IMR-90 (cell line): ENCODE measurements at regions not wholly inside any gene's neighbourhood (a gene's known extent, or its start where the extent isn't known, plus 50 kb on each side); places are given as distances from the start of the nearest gene placed in this dataset.

Experiments used
- ATAC-seq: fragments of 200-7000 bp; cut with Tn5 transposase; 2 replicates; pipeline ENCODE4 v1.9.1; 2020; ENCODE audit warnings: low read depth, mild to moderate bottlenecking, moderate library complexity
- BruUV-seq: library from RNA; stranded (reverse); fragments of 400-500 nt; replicated peaks from 2 replicates; lab custom pipeline; 2021; lab: Mats Ljungman, UMichigan
- CTCF ChIA-PET: fragments of 300-600 bp; formaldehyde crosslinking; extraction: SDS; loops from one replicate; lab custom pipeline; 2021; ENCODE audit warnings: antibody characterized with exemption; lab: Yijun Ruan, JAX
- POLR2A ChIA-PET: fragments of 300-600 bp; sonication (Branson Sonifier 250); formaldehyde crosslinking; loops from one replicate; lab custom pipeline; 2022; ENCODE audit warnings: antibody characterized with exemption; ENCODE audit not compliant: unreplicated experiment; lab: Charles Lee
- DNase-seq: peaks from one replicate; pipeline ENCODE4 v3.0.0; 2013
- H2AFZ ChIP-seq: replicated peaks from 2 replicates; pipeline ENCODE3; 2013; ENCODE audit warnings: low read length, mild to moderate bottlenecking; ENCODE audit not compliant: poor library complexity
- H2AK5ac ChIP-seq: 2 replicates; pipeline ENCODE4 v1.6.1; 2013; ENCODE audit warnings: low read depth, low read length, inconsistent platforms
- H2AK9ac ChIP-seq: replicated peaks from 2 replicates; pipeline ENCODE3; 2013; ENCODE audit warnings: mild to moderate bottlenecking, low read depth, low read length, moderate library complexity; ENCODE audit not compliant: poor library complexity
- H2BK120ac ChIP-seq: 2 replicates; pipeline ENCODE4 v1.6.1; 2013; ENCODE audit warnings: low read depth, low read length, inconsistent platforms
- H2BK15ac ChIP-seq: 3 replicates; pipeline ENCODE4 v1.6.1; 2013; ENCODE audit warnings: low read depth, low read length, inconsistent platforms
- H2BK20ac ChIP-seq: 2 replicates; pipeline ENCODE4 v1.6.1; 2013; ENCODE audit warnings: low read depth, mild to moderate bottlenecking, inconsistent platforms, low read length, moderate library complexity
- H2BK5ac ChIP-seq: 2 replicates; pipeline ENCODE4 v1.6.1; 2013; ENCODE audit warnings: mild to moderate bottlenecking, low read depth, low read length, inconsistent platforms; ENCODE audit not compliant: poor library complexity, severe bottlenecking
- H3K14ac ChIP-seq: replicated peaks from 2 replicates; pipeline ENCODE4 v1.6.1; 2013; ENCODE audit warnings: low read depth, low read length, inconsistent platforms
- H3K18ac ChIP-seq: 2 replicates; pipeline ENCODE4 v1.6.1; 2013; ENCODE audit warnings: low read depth, low read length, control low read depth
- H3K23ac ChIP-seq: 2 replicates; pipeline ENCODE4 v1.6.1; 2013; ENCODE audit warnings: low read depth, low read length, inconsistent platforms
- H3K27ac ChIP-seq: 2 replicates; pipeline ENCODE4 v1.5.1; 2013; ENCODE audit warnings: mild to moderate bottlenecking, control low read depth, low read length; ENCODE audit not compliant: insufficient read depth
- H3K27me3 ChIP-seq: 2 replicates; pipeline ENCODE4 v1.6.1; 2013; ENCODE audit warnings: low read length; ENCODE audit not compliant: control insufficient read depth, insufficient read depth
- H3K36me3 ChIP-seq: 2 replicates; pipeline ENCODE4 v1.6.1; 2013; ENCODE audit warnings: low read length, mixed read lengths; ENCODE audit not compliant: control insufficient read depth, insufficient read depth
- H3K4ac ChIP-seq: 2 replicates; pipeline ENCODE4 v1.6.1; 2013; ENCODE audit warnings: low read depth, low read length, inconsistent platforms
- H3K4me1 ChIP-seq: 2 replicates; pipeline ENCODE4 v1.6.1; 2013; ENCODE audit warnings: low read length, mixed read lengths; ENCODE audit not compliant: control insufficient read depth, insufficient read depth
- H3K4me2 ChIP-seq: 2 replicates; pipeline ENCODE4 v1.6.1; 2013; ENCODE audit warnings: low read depth, mild to moderate bottlenecking, control low read depth, low read length, moderate library complexity
- H3K4me3 ChIP-seq: 2 replicates; pipeline ENCODE4 v1.5.1; 2013; ENCODE audit warnings: low read depth, mild to moderate bottlenecking, control low read depth, low read length, moderate library complexity; ENCODE audit not compliant: insufficient read depth
- H3K56ac ChIP-seq: 2 replicates; pipeline ENCODE4 v1.6.1; 2013; ENCODE audit warnings: low read length, inconsistent platforms; ENCODE audit not compliant: insufficient read depth; ENCODE audit errors: extremely low read depth
- H3K79me1 ChIP-seq, 2 experiments: 2 replicates each; pipeline ENCODE4 v1.6.1; 2013; ENCODE audit warnings: low read length in 2 of 2, inconsistent platforms in 1 of 2, low read depth in 1 of 2
- H3K9ac ChIP-seq: 2 replicates; pipeline ENCODE4 v1.6.1; 2013; ENCODE audit warnings: low read depth, low read length, control low read depth
- H3K9me1 ChIP-seq: 2 replicates; pipeline ENCODE4 v1.6.1; 2013; ENCODE audit warnings: low read length, inconsistent platforms; ENCODE audit not compliant: insufficient read depth
- H3K9me3 ChIP-seq: 2 replicates; pipeline ENCODE4 v1.6.1; 2013; ENCODE audit warnings: low read length; ENCODE audit not compliant: control insufficient read depth, insufficient read depth
- H4K20me1 ChIP-seq: 2 replicates; pipeline ENCODE4 v1.6.1; 2013; ENCODE audit warnings: low read length, inconsistent platforms; ENCODE audit not compliant: insufficient read depth
- H4K5ac ChIP-seq: 2 replicates; pipeline ENCODE4 v1.6.1; 2013; ENCODE audit warnings: mild to moderate bottlenecking, low read depth, low read length, control low read depth
- H4K8ac ChIP-seq, 2 experiments: 2 replicates each; pipeline ENCODE4 v1.6.1; 2013; ENCODE audit warnings: low read depth in 2 of 2, low read length in 2 of 2, control low read depth in 1 of 2, inconsistent platforms in 1 of 2
- H4K91ac ChIP-seq: 2 replicates; pipeline ENCODE4 v1.6.1; 2013; ENCODE audit warnings: low read depth, low read length, inconsistent platforms; ENCODE audit not compliant: insufficient read depth
- BHLHE40 ChIP-seq: fragments of 150-350 bp; IDR thresholded peaks from 2 replicates; pipeline ENCODE4 v1.6.1; 2016; ENCODE audit warnings: mild to moderate bottlenecking, low read depth, low read length
- CEBPB ChIP-seq: IDR thresholded peaks from 2 replicates; pipeline ENCODE4 v1.6.1; 2012; ENCODE audit warnings: low read depth, low read length, improper control_type of control experiment
- CHD1 ChIP-seq: IDR thresholded peaks from 2 replicates; pipeline ENCODE4 v1.6.1; 2012; ENCODE audit warnings: low read depth, low read length, improper control_type of control experiment
- CTCF ChIP-seq: conservative IDR thresholded peaks from 2 replicates; pipeline ENCODE4 v1.5.1; 2012; ENCODE audit warnings: mild to moderate bottlenecking, low read depth, low read length, improper control_type of control experiment
- POLR2A ChIP-seq: IDR thresholded peaks from 2 replicates; pipeline ENCODE4 v1.6.1; 2012; ENCODE audit warnings: mild to moderate bottlenecking, low read depth, low read length
- RAD21 ChIP-seq: IDR thresholded peaks from 2 replicates; pipeline ENCODE4 v1.6.1; 2012; ENCODE audit warnings: low read length, improper control_type of control experiment
- RFX5 ChIP-seq: IDR thresholded peaks from 2 replicates; pipeline ENCODE4 v1.8.0; 2012; ENCODE audit warnings: low read depth, mild to moderate bottlenecking, low read length, moderate library complexity
- SMC3 ChIP-seq: fragments of 150-350 bp; IDR thresholded peaks from 2 replicates; pipeline ENCODE4 v1.6.1; 2016; ENCODE audit warnings: low read depth, mild to moderate bottlenecking, antibody characterized with exemption, low read length, moderate library complexity
- USF2 ChIP-seq: fragments of 150-350 bp; IDR thresholded peaks from 2 replicates; pipeline ENCODE4 v1.6.1; 2017; ENCODE audit warnings: mild to moderate bottlenecking, antibody characterized with exemption, low read length, low read depth
- WGBS, 2 experiments: methylation state at CpG; one replicate each; pipeline versions ENCODE4 v1.1.5 to v1.1.7; 2013; ENCODE audit warnings: missing lambda C conversion rate in 2 of 2; ENCODE audit not compliant: insufficient read length in 1 of 2; ENCODE audit errors: extremely low coverage in 2 of 2; 5-methylcytosine and 5-hydroxymethylcytosine counted together
- dilution Hi-C: fragments of 300-500 bp; cut with HindIII; formaldehyde crosslinking; loops from one replicate; pipeline ENCODE4 v1.14.3; 2018; ENCODE audit warnings: low sequenced_read_pairs; ENCODE audit not compliant: unreplicated experiment
- in situ Hi-C: fragments of 300-500 bp; cut with MboI; formaldehyde crosslinking; loops from 3 replicates; pipeline ENCODE4 v1.14.3; 2019; ENCODE audit warnings: low sequenced_read_pairs, inconsistent platforms, mixed read lengths
- intact Hi-C: fragments of 100-400 bp; cut with micrococcal nuclease; formaldehyde crosslinking; loops from 2 replicates; pipeline ENCODE4 v1.10.0; 2022

GRCh38 chr16:85996843-85997242, 97.9 kb downstream of the IRF8 start:
- H3K27me3 ChIP-seq: peaks cover 82% of the 10 kb centered on the region
- no peak overlapping the region for H2AK5ac ChIP-seq
- intact Hi-C loops (no loop called here), in situ Hi-C loops (no loop called here), dilution Hi-C loops (no loop called here)
- H3K27ac ChIP-seq: no peak overlapping the region
- H2BK5ac ChIP-seq: no peak overlapping the region
- ChIA-PET CTCF (no interaction called here), POLR2A (no interaction called here)
- H3K4me1 ChIP-seq: no peaks in the 10 kb centered on the region
- H2BK120ac ChIP-seq: no peak overlapping the region
- no peak overlapping the region for H3K9ac ChIP-seq
- no peak overlapping the region for H2BK15ac ChIP-seq
- H2BK20ac ChIP-seq: no peak overlapping the region
- no peak overlapping the region for H4K8ac ChIP-seq
- H2AK9ac ChIP-seq: no peak overlapping the region
- H3K79me1 ChIP-seq: no peaks in the 10 kb centered on the region
- no peaks in the 10 kb centered on the region for H3K9me1 ChIP-seq
- no peak overlapping the region for H3K4ac ChIP-seq
- H3K36me3 ChIP-seq: no peaks in the 10 kb centered on the region
- H3K56ac ChIP-seq: no peak overlapping the region
- H4K5ac ChIP-seq: no peak overlapping the region
- no peak for DNase-seq
- H4K91ac ChIP-seq: no peak overlapping the region
- H3K4me3 ChIP-seq: no peak overlapping the region
- no peak for ATAC-seq
- H4K20me1 ChIP-seq: no peaks in the 10 kb centered on the region
- no peak overlapping the region for H3K4me2 ChIP-seq
- H3K18ac ChIP-seq: no peak overlapping the region
- no TSS peak for BruUV-seq
- TF ChIP-seq BHLHE40 (no peak), POLR2A (no peak), CEBPB (no peak), RFX5 (no peak), CTCF (no peak), SMC3 (no peak), CHD1 (no peak), USF2 (no peak), RAD21 (no peak)
- H3K9me3 ChIP-seq: peaks cover 3% of the 10 kb centered on the region
- no peak overlapping the region for H3K23ac ChIP-seq
- 50% methylated on average over 3 of the region's 10 CpGs; no CpG with 5 or more reads in 1 of the 2 experiments for WGBS, 2 experiments
- no peak overlapping the region for H2AFZ ChIP-seq
- no peak overlapping the region for H3K14ac ChIP-seq
